ENCODE measurements at regions not wholly inside any gene's neighbourhood (a gene's known extent, or its start where the extent isn't known, plus 50 kb on each side); places are given as distances from the start of the nearest gene placed in this dataset.

- Histone ChIP-seq H2AFZ (ENCODE audit: low read depth) (no peak overlapping the region), H3K4me1 (ENCODE audit: control insufficient read depth in 1 of 2, insufficient read depth in 2 of 2, low read depth in 1 of 2, low read length in 1 of 2) (no peaks in the 10 kb centered on the region), H3F3A (replicated peaks; ENCODE audit: insufficient read depth) (no peaks in the 10 kb centered on the region), H3K4me2 (no peak overlapping the region), H3K4me3 (ENCODE audit: low read depth in 2 of 2, low read length in 1 of 2) (no peak overlapping the region), H4K20me1 (ENCODE audit: insufficient read depth) (no peaks in the 10 kb centered on the region), H3K9ac (no peak overlapping the region), H3K27me3 (ENCODE audit: insufficient read depth) (no peaks in the 10 kb centered on the region), H3K9me3 (0 out of 2 replicates have a peak, but pooled peaks cover 3% of the 10 kb centered on the region), H3K27ac (ENCODE audit: low read depth in 2 of 2, low read length in 1 of 2) (no peak overlapping the region), H3K9me2 (no peaks in the 10 kb centered on the region), H3K36me3 (replicated peaks in 1 of 2; ENCODE audit: control insufficient read depth in 1 of 2, insufficient read depth in 2 of 2, low read length in 1 of 2) (no peaks in the 10 kb centered on the region), H3K79me2 (ENCODE audit: insufficient read depth) (no peaks in the 10 kb centered on the region)
- TF ChIP-seq FOSL2 (IDR thresholded peaks at IDR 0.05; ENCODE audit: borderline replicate concordance, low read depth): no peak
- no peak for TF ChIP-seq ELF1 (IDR thresholded peaks at IDR 0.05)
- no peak for TF ChIP-seq EP300 (IDR thresholded peaks at IDR 0.05; ENCODE audit: borderline replicate concordance in 1 of 2, low read depth in 1 of 2, low read length in 1 of 2)
- TF ChIP-seq TCF12 (IDR thresholded peaks at IDR 0.05): no peak
- no peak for TF ChIP-seq RAD21 (IDR thresholded peaks at IDR 0.05; ENCODE audit: low read length)
- no peak for TF ChIP-seq IRF3 (IDR thresholded peaks at IDR 0.05; ENCODE audit: low read depth, low read length)
- TF ChIP-seq FOXM1 (IDR thresholded peaks at IDR 0.05; ENCODE audit: low read depth): no peak
- no peak for TF ChIP-seq ZBTB33 (IDR thresholded peaks at IDR 0.05; ENCODE audit: borderline replicate concordance, low read depth)
- ChIA-PET POLR2A (no interaction called here), CTCF (interaction anchor here (2.0 kb wide), 1 partner anchor 518 kb away, joined by 6 read pairs; no protein-coding TSS in a partner anchor)
- no peak for DNase-seq
- 22% methylated on average over 7 of the region's 7 CpGs for WGBS (ENCODE audit: low lambda C conversion rate)
Measured at GRCh38 chr20:60729135-60729900, 522.7 kb upstream of the CDH4 start.

GRCh38 chr20:60732322-60732721, 519.7 kb upstream of the CDH4 start:
- no peaks in the 10 kb centered on the region for H3K36me3 ChIP-seq (replicated peaks in 1 of 2; ENCODE audit: control insufficient read depth in 1 of 2, insufficient read depth in 2 of 2, low read length in 1 of 2)
- no peak overlapping the region for H3K9ac ChIP-seq
- H3K4me3 ChIP-seq (ENCODE audit: low read depth in 2 of 2, low read length in 1 of 2): no peak overlapping the region

More at GRCh38 chr20:60732322-60732721, 519.7 kb upstream of the CDH4 start:
- H3K4me1 ChIP-seq (ENCODE audit: control insufficient read depth in 1 of 2, insufficient read depth in 2 of 2, low read depth in 1 of 2, low read length in 1 of 2): no peaks in the 10 kb centered on the region
- TF ChIP-seq MXI1 (IDR thresholded peaks at IDR 0.05; ENCODE audit: low read depth, low read length) (no peak), USF2 (IDR thresholded peaks at IDR 0.05; ENCODE audit: borderline replicate concordance, low read depth, low read length) (no peak), GABPA (IDR thresholded peaks at IDR 0.05; ENCODE audit: low read depth) (no peak), POLR2AphosphoS5 (IDR thresholded peaks at IDR 0.05; ENCODE audit: low read depth, low read length) (no peak), USF1 (IDR thresholded peaks at IDR 0.05; ENCODE audit: borderline replicate concordance, low read depth) (no peak), SMC3 (IDR thresholded peaks at IDR 0.05; ENCODE audit: low read depth, low read length) (no peak), FOXJ3 (CRISPR knock-in tag; IDR thresholded peaks at IDR 0.05) (no peak), CHD2 (IDR thresholded peaks at IDR 0.05; ENCODE audit: low read length, partially characterized antibody) (no peak), EZH2phosphoT487 (IDR thresholded peaks at IDR 0.05; ENCODE audit: borderline replicate concordance, low read depth) (no peak)
- H3F3A ChIP-seq (replicated peaks; ENCODE audit: insufficient read depth): no peaks in the 10 kb centered on the region
- no peak for DNase-seq
- no peaks in the 10 kb centered on the region for H3K9me3 ChIP-seq
- no peak overlapping the region for H3K27ac ChIP-seq (ENCODE audit: low read depth in 2 of 2, low read length in 1 of 2)
- ChIA-PET CTCF (interaction anchor here (1.6 kb wide), 1 partner anchor 9 kb away, joined by 3 read pairs; no protein-coding TSS in a partner anchor), POLR2A (no interaction called here)
- no peaks in the 10 kb centered on the region for H4K20me1 ChIP-seq (ENCODE audit: insufficient read depth)
- H2AFZ ChIP-seq (ENCODE audit: low read depth): no peak overlapping the region
- H3K4me2 ChIP-seq: no peak overlapping the region
- H3K27me3 ChIP-seq (ENCODE audit: insufficient read depth): no peaks in the 10 kb centered on the region
- WGBS (ENCODE audit: low lambda C conversion rate): 2% methylated on average over 3 of the region's 3 CpGs
- H3K79me2 ChIP-seq (ENCODE audit: insufficient read depth): no peaks in the 10 kb centered on the region
- H3K9me2 ChIP-seq: no peaks in the 10 kb centered on the region

Data from SK-N-SH (cell line).